Testis (tissue), 2 donors: ENCODE measurements at regions not wholly inside any gene's neighbourhood (a gene's known extent, or its start where the extent isn't known, plus 50 kb on each side); places are given as distances from the start of the nearest gene placed in this dataset.

Experiments
- POLR2A ChIP-seq: fragments of 450-650 bp; IDR thresholded peaks from one replicate; pipeline ENCODE4 v1.6.1; 2017; ENCODE audit warnings: antibody characterized with exemption, mild to moderate bottlenecking, moderate library complexity
- TF ChIP-seq, protein P1 (sequence below), 3 experiments: fragments of 450-650 bp in 2 of 3; fragments of 200-600 bp in 1 of 3; sonication (generic) in 1 of 3; IDR thresholded peaks; one replicate each; pipeline ENCODE4 v1.5.1; 2016 to 2019; ENCODE audit warnings: antibody characterized with exemption in 3 of 3, mild to moderate bottlenecking in 2 of 3, moderate library complexity in 1 of 3

DNA sequence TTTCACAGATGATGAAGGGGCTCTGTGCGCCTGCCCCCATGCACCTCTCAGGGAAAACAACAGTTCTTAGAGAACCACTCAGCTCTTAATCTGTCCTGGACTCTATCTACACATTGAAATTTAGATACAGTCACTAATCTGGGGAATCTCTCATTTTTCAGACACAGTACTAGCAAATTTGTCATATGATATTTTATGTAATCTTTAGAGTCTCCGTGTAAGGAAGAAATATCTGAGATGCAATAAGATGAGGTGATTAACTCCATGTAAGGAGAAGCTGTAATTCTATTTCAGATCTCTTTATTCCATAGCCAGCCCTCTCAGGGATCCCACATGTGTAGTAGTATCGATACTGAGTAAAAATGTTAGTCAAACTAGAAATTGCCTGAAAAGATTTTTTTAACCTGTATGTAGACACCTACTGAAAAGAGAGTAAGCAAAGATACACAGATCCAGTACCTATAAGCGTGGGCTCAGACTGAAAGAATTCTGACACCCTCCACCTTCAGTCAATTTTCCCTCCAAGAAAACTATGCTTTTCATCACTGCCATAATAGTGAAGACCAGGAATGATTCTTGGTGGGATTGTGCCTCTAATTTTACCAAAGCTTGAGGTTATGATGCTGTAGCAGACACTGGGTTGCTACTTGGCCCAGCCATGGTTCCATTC is 279.6 kb upstream of the TMEM161B start:
- TF ChIP-seq, protein P1, sequence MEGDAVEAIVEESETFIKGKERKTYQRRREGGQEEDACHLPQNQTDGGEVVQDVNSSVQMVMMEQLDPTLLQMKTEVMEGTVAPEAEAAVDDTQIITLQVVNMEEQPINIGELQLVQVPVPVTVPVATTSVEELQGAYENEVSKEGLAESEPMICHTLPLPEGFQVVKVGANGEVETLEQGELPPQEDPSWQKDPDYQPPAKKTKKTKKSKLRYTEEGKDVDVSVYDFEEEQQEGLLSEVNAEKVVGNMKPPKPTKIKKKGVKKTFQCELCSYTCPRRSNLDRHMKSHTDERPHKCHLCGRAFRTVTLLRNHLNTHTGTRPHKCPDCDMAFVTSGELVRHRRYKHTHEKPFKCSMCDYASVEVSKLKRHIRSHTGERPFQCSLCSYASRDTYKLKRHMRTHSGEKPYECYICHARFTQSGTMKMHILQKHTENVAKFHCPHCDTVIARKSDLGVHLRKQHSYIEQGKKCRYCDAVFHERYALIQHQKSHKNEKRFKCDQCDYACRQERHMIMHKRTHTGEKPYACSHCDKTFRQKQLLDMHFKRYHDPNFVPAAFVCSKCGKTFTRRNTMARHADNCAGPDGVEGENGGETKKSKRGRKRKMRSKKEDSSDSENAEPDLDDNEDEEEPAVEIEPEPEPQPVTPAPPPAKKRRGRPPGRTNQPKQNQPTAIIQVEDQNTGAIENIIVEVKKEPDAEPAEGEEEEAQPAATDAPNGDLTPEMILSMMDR (IDR thresholded peaks at IDR 0.05), result no peak
- no peak for TF ChIP-seq POLR2A
